22Rv1 (cell line): ENCODE measurements at regions not wholly inside any gene's neighbourhood (a gene's known extent, or its start where the extent isn't known, plus 50 kb on each side); places are given as distances from the start of the nearest gene placed in this dataset.

Source experiments
- ZFX ChIP-seq: fragments of 450-650 bp; IDR thresholded peaks from 2 replicates; pipeline ENCODE4 v1.6.1; 2017; ENCODE audit warnings: antibody characterized with exemption, borderline replicate concordance
- TF ChIP-seq, protein P1 (sequence below): fragments of 450-650 bp; IDR thresholded peaks from 2 replicates; pipeline ENCODE4 v1.5.1; 2017; ENCODE audit warnings: mild to moderate bottlenecking

DNA sequence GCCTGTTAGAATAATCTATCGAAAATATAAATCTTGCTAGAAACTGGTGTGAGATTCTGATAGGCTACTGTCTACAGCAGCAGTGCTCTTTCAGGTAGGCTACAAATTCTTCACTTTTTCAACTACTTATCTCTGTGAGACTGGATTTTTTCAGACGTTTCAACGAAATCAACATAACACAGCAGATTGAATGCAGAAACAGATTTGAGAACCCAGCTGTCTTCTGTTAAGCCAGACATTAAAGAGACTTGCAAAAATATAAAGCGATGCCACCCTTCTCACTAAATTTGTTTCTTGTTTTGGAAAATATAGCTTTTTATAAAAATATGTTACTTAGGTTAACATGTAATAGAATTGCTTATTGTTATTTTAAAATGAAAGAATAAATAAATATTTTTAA is 140.6 kb upstream of the PHACTR1 start:
- TF ChIP-seq, protein P1, sequence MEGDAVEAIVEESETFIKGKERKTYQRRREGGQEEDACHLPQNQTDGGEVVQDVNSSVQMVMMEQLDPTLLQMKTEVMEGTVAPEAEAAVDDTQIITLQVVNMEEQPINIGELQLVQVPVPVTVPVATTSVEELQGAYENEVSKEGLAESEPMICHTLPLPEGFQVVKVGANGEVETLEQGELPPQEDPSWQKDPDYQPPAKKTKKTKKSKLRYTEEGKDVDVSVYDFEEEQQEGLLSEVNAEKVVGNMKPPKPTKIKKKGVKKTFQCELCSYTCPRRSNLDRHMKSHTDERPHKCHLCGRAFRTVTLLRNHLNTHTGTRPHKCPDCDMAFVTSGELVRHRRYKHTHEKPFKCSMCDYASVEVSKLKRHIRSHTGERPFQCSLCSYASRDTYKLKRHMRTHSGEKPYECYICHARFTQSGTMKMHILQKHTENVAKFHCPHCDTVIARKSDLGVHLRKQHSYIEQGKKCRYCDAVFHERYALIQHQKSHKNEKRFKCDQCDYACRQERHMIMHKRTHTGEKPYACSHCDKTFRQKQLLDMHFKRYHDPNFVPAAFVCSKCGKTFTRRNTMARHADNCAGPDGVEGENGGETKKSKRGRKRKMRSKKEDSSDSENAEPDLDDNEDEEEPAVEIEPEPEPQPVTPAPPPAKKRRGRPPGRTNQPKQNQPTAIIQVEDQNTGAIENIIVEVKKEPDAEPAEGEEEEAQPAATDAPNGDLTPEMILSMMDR = no peak
- TF ChIP-seq ZFX = no peak
